H1 (cell line): ENCODE measurements at regions not wholly inside any gene's neighbourhood (a gene's known extent, or its start where the extent isn't known, plus 50 kb on each side); places are given as distances from the start of the nearest gene placed in this dataset.
A peak's percentile ranks its signal among the peaks of the same experiment; 100 is the strongest.

ENCODE experiments used
- CTCF ChIA-PET: fragments of 300-600 bp; sonication (Branson Sonifier 250); formaldehyde crosslinking; loops from one replicate; lab custom pipeline; 2021; ENCODE audit not compliant: partially characterized antibody; lab: Charles Lee
- POLR2A ChIA-PET: fragments of 300-600 bp; sonication (Branson Sonifier 250); formaldehyde crosslinking; loops from one replicate; lab custom pipeline; 2021; ENCODE audit warnings: inconsistent platforms; ENCODE audit not compliant: partially characterized antibody; lab: Charles Lee
- DNase-seq, 2 experiments: peaks; one replicate each; pipeline versions ENCODE4 v3.0.0 to v3.0.0-alpha.2; 2010 to 2022; ENCODE audit warnings: low spot score in 2 of 2, low read depth in 1 of 2, mixed read lengths in 1 of 2
- FAIRE-seq: peaks from 2 replicates; lab custom pipeline; 2011; peaks lifted over from hg19 to GRCh38; lab: Jason Lieb, UNC
- H2AFZ ChIP-seq: 2 replicates; pipeline ENCODE4 v1.8.1; 2012; ENCODE audit warnings: low read length, inconsistent platforms
- H2AK5ac ChIP-seq: 2 replicates; pipeline ENCODE4 v1.6.1; 2013; ENCODE audit warnings: low read depth, low read length
- H2BK120ac ChIP-seq: replicated peaks from 2 replicates; pipeline ENCODE3; 2013; ENCODE audit warnings: low read depth, low read length, inconsistent platforms
- H2BK12ac ChIP-seq: 2 replicates; pipeline ENCODE4 v1.6.1; 2013; ENCODE audit warnings: low read depth, low read length
- H2BK15ac ChIP-seq: 2 replicates; pipeline ENCODE4 v1.6.1; 2013; ENCODE audit warnings: low read length
- H2BK20ac ChIP-seq: 2 replicates; pipeline ENCODE4 v1.6.1; 2013; ENCODE audit warnings: low read length
- H2BK5ac ChIP-seq: 2 replicates; pipeline ENCODE4 v1.6.1; 2013; ENCODE audit warnings: low read depth, low read length
- H3K14ac ChIP-seq: 2 replicates; pipeline ENCODE4 v1.6.1; 2013; ENCODE audit warnings: inconsistent platforms; ENCODE audit not compliant: insufficient read length
- H3K18ac ChIP-seq: 2 replicates; pipeline ENCODE4 v1.6.1; 2013; ENCODE audit warnings: low read length; ENCODE audit errors: extremely low read depth
- H3K23ac ChIP-seq: 2 replicates; pipeline ENCODE4 v1.6.1; 2013; ENCODE audit warnings: inconsistent platforms; ENCODE audit not compliant: insufficient read length
- H3K23me2 ChIP-seq: 2 replicates; pipeline ENCODE4 v1.6.1; 2013; ENCODE audit warnings: low read depth, low read length
- H3K27ac ChIP-seq: 2 replicates; pipeline ENCODE4 v1.6.1; 2011; ENCODE audit warnings: low read depth, low read length, inconsistent platforms
- H3K27me3 ChIP-seq, 4 experiments: replicated peaks in 1 of 4; 1 replicate in 1 of 4; 2 replicates in 3 of 4; pipeline versions ENCODE4 v1.6.1 to v1.8.1; 2011 to 2013; ENCODE audit warnings: low read length in 3 of 4, mild to moderate bottlenecking in 3 of 4, inconsistent platforms in 2 of 4, mixed read lengths in 2 of 4, moderate library complexity in 1 of 4; ENCODE audit not compliant: control insufficient read depth in 3 of 4, insufficient read depth in 3 of 4; ENCODE audit errors: extremely low read depth in 1 of 4
- H3K36me3 ChIP-seq, 4 experiments: 2 replicates each; pipeline versions ENCODE4 v1.6.1 to v1.8.1; 2011 to 2013; ENCODE audit warnings: mild to moderate bottlenecking in 4 of 4, low read length in 3 of 4, moderate library complexity in 2 of 4, control low read depth in 1 of 4, inconsistent platforms in 1 of 4; ENCODE audit not compliant: insufficient read depth in 4 of 4, control insufficient read depth in 2 of 4
- H3K4ac ChIP-seq: replicated peaks from 2 replicates; pipeline ENCODE3; 2013; ENCODE audit warnings: low read length, low read depth, mixed read lengths, inconsistent platforms; ENCODE audit not compliant: insufficient read length
- H3K4me1 ChIP-seq, 4 experiments: replicated peaks in 1 of 4; 1 replicate in 1 of 4; 2 replicates in 3 of 4; pipeline versions ENCODE4 v1.6.1 to v1.8.1; 2011 to 2013; ENCODE audit warnings: low read length in 3 of 4, inconsistent platforms in 2 of 4, mixed read lengths in 1 of 4; ENCODE audit not compliant: insufficient read depth in 4 of 4, control insufficient read depth in 3 of 4
- H3K4me2 ChIP-seq, 2 experiments: 2 replicates each; pipeline versions ENCODE4 v1.6.1 to v1.8.1; 2011 to 2013; ENCODE audit warnings: low read depth in 2 of 2, low read length in 2 of 2, control low read depth in 1 of 2, inconsistent platforms in 1 of 2, mild to moderate bottlenecking in 1 of 2; ENCODE audit not compliant: insufficient read depth in 1 of 2
- H3K4me3 ChIP-seq, 4 experiments: fragments of 200-600, 300-600 bp in 1 of 4; sonication (generic), shearing (Covaris generic), sonication (Bioruptor Twin) in 1 of 4; 2 replicates each; pipeline versions ENCODE4 v1.5.1 to v1.8.1; 2011 to 2016; ENCODE audit warnings: low read length in 4 of 4, low read depth in 3 of 4, control low read depth in 2 of 4, inconsistent platforms in 2 of 4, mild to moderate bottlenecking in 2 of 4, mixed read lengths in 1 of 4, moderate library complexity in 1 of 4; ENCODE audit not compliant: insufficient read depth in 2 of 4; ENCODE audit errors: extremely low read depth in 1 of 4
- H3K56ac ChIP-seq: replicated peaks from 2 replicates; pipeline ENCODE3; 2013; ENCODE audit warnings: low read depth, mild to moderate bottlenecking, mixed read lengths, low read length, inconsistent platforms; ENCODE audit not compliant: insufficient read length
- H3K79me1 ChIP-seq: 2 replicates; pipeline ENCODE4 v1.6.1; 2013; ENCODE audit warnings: low read depth, low read length, control low read depth
- H3K79me2 ChIP-seq, 2 experiments: 2 replicates each; pipeline versions ENCODE4 v1.6.1 to v1.8.1; 2012 to 2013; ENCODE audit warnings: low read length in 2 of 2, mild to moderate bottlenecking in 2 of 2, inconsistent platforms in 1 of 2; ENCODE audit not compliant: insufficient read depth in 2 of 2, control insufficient read depth in 1 of 2
- H3K9ac ChIP-seq, 4 experiments: replicated peaks in 1 of 4; 1 replicate in 1 of 4; 2 replicates in 3 of 4; pipeline versions ENCODE4 v1.6.1 to v1.8.1; 2011 to 2013; ENCODE audit warnings: low read depth in 3 of 4, low read length in 3 of 4, control low read depth in 2 of 4, mild to moderate bottlenecking in 2 of 4, moderate library complexity in 2 of 4, inconsistent platforms in 1 of 4; ENCODE audit errors: extremely low read depth in 1 of 4
- H3K9me3 ChIP-seq, 2 experiments: 2 replicates each; pipeline versions ENCODE4 v1.6.1 to v1.8.1; 2012 to 2013; ENCODE audit warnings: mild to moderate bottlenecking in 2 of 2, moderate library complexity in 2 of 2, control low read depth in 1 of 2, inconsistent platforms in 1 of 2, low read depth in 1 of 2, low read length in 1 of 2, mixed read lengths in 1 of 2; ENCODE audit not compliant: insufficient read depth in 2 of 2
- H4K20me1 ChIP-seq, 2 experiments: replicated peaks in 1 of 2; 2 replicates each; pipeline versions ENCODE3 to v1.8.1; 2011 to 2013; ENCODE audit warnings: inconsistent platforms in 2 of 2, low read length in 2 of 2, mild to moderate bottlenecking in 1 of 2; ENCODE audit not compliant: insufficient read depth in 2 of 2, control insufficient read depth in 1 of 2
- H4K5ac ChIP-seq: 2 replicates; pipeline ENCODE4 v1.6.1; 2013; ENCODE audit warnings: low read length, low read depth, mixed read lengths, inconsistent platforms; ENCODE audit not compliant: insufficient read length
- H4K8ac ChIP-seq: 2 replicates; pipeline ENCODE4 v1.8.0; 2013; ENCODE audit warnings: mild to moderate bottlenecking, moderate library complexity, low read length, inconsistent platforms; ENCODE audit not compliant: insufficient read depth; ENCODE audit errors: extremely low read depth
- H4K91ac ChIP-seq: replicated peaks from 2 replicates; pipeline ENCODE3; 2013; ENCODE audit warnings: low read length, mixed read lengths, inconsistent platforms; ENCODE audit not compliant: insufficient read length
- BACH1 ChIP-seq: IDR thresholded peaks from 2 replicates; pipeline ENCODE4 v1.6.1; 2012; ENCODE audit warnings: low read length, improper control_type of control experiment
- CEBPB ChIP-seq: IDR thresholded peaks from 2 replicates; pipeline ENCODE4 v1.6.1; 2012; ENCODE audit warnings: low read depth, low read length
- CREB1 ChIP-seq: IDR thresholded peaks from 2 replicates; pipeline ENCODE4 v1.6.1; 2012; ENCODE audit warnings: inconsistent platforms
- CTBP2 ChIP-seq: IDR thresholded peaks from 2 replicates; pipeline ENCODE4 v1.7.0; 2011; ENCODE audit warnings: borderline replicate concordance, mild to moderate bottlenecking, moderate library complexity, mixed read lengths, low read length; ENCODE audit not compliant: insufficient read depth, insufficient read length
- GABPA ChIP-seq: IDR thresholded peaks from 2 replicates; pipeline ENCODE4 v1.6.1; 2011; ENCODE audit warnings: mild to moderate bottlenecking, low read length, moderate library complexity, borderline replicate concordance; ENCODE audit not compliant: insufficient read depth
- HDAC2 ChIP-seq, 2 experiments: fragments of 300-600 bp in 1 of 2; sonication (generic) in 1 of 2; IDR thresholded peaks; 2 replicates each; pipeline ENCODE4 v1.6.1; 2011 to 2012; ENCODE audit warnings: low read depth in 2 of 2, low read length in 2 of 2, mild to moderate bottlenecking in 2 of 2, moderate library complexity in 2 of 2, borderline replicate concordance in 1 of 2, inconsistent platforms in 1 of 2
- SIRT6 ChIP-seq: IDR thresholded peaks from one replicate; pipeline ENCODE4 v1.7.1; 2012; ENCODE audit warnings: low read length, inconsistent platforms
- SRF ChIP-seq: IDR thresholded peaks from 2 replicates; pipeline ENCODE4 v1.6.1; 2011; ENCODE audit warnings: mild to moderate bottlenecking, low read depth, low read length, moderate library complexity
- TAF1 ChIP-seq: IDR thresholded peaks from 2 replicates; pipeline ENCODE4 v1.6.1; 2011; ENCODE audit warnings: mild to moderate bottlenecking, low read depth, low read length
- WGBS, 2 experiments: shearing (Covaris generic) in 1 of 2; methylation state at CpG; one replicate each; pipeline versions ENCODE4 v1.1.6 to v1.1.7; 2013 to 2015; ENCODE audit warnings: low lambda C conversion rate in 2 of 2, mixed read lengths in 2 of 2, inconsistent platforms in 1 of 2, low coverage in 1 of 2, missing lambda C conversion rate in 1 of 2; ENCODE audit not compliant: insufficient replicate concordance in 2 of 2, insufficient coverage in 1 of 2, insufficient read length in 1 of 2; ENCODE audit errors: extremely low coverage in 1 of 2, missing lambda C conversion rate in 1 of 2; 5-methylcytosine and 5-hydroxymethylcytosine counted together

- no peaks in the 10 kb centered on the region for H3K9me3 ChIP-seq
- H3K9ac ChIP-seq: no peak overlapping the region
- DNase-seq: no peak
- no peak for FAIRE-seq
- POLR2A ChIA-PET: no interaction called here
- H3K14ac ChIP-seq: no peak overlapping the region
- no peak overlapping the region for H3K23ac ChIP-seq
- H3K4ac ChIP-seq: no peak overlapping the region
- no peak overlapping the region for H2BK12ac ChIP-seq
- H2BK120ac ChIP-seq: no peak overlapping the region
- no peak overlapping the region for H4K91ac ChIP-seq
- no peak overlapping the region for H2BK15ac ChIP-seq
- no peak overlapping the region for H3K18ac ChIP-seq
- no peak overlapping the region for H2AFZ ChIP-seq
- no peaks in the 10 kb centered on the region for H3K79me1 ChIP-seq
- no peaks in the 10 kb centered on the region for H3K79me2 ChIP-seq
- peaks cover 0 to 3% of the 10 kb centered on the region in 2 experiments for H4K20me1 ChIP-seq
- H2BK20ac ChIP-seq: no peak overlapping the region
- H3K56ac ChIP-seq: no peak overlapping the region
- no peak overlapping the region for H2AK5ac ChIP-seq
- TF ChIP-seq TAF1: no peak
- TF ChIP-seq SRF: no peak
- no peak for TF ChIP-seq CTBP2
- TF ChIP-seq SIRT6: no peak
- no peak for TF ChIP-seq HDAC2 (IDR thresholded peaks at IDR 0.05; ENCODE audit: borderline replicate concordance in 1 of 2, low read depth in 2 of 2, low read length in 2 of 2)
- no peak for TF ChIP-seq CREB1
- no peak for TF ChIP-seq GABPA
- TF ChIP-seq BACH1: no peak
- TF ChIP-seq CEBPB: no peak
- no peaks in the 10 kb centered on the region for H3K36me3 ChIP-seq
- H3K27ac ChIP-seq: no peak overlapping the region
- peaks cover 3 to 7% (median 4%) of the 10 kb centered on the region in 4 experiments; a peak in 6 of 7 replicates for H3K4me1 ChIP-seq
- CTCF ChIA-PET: interaction anchor here (1.1 kb wide), 1 partner anchor 9 kb away, joined by 3 read pairs; no protein-coding TSS in a partner anchor
- no peak overlapping the region for H3K4me2 ChIP-seq
- H3K4me3 ChIP-seq: no peak overlapping the region
- H3K27me3 ChIP-seq: no peaks in the 10 kb centered on the region
- WGBS, 2 experiments: 68% methylated on average over 3 of the region's 3 CpGs; no CpG with 5 or more reads in 1 of the 2 experiments
- no peak overlapping the region for H4K5ac ChIP-seq
- H4K8ac ChIP-seq: no peak overlapping the region
- H3K23me2 ChIP-seq: peaks cover 7% of the 10 kb centered on the region; the same call in 1 of the 2 replicates
- H2BK5ac ChIP-seq: peak overlapping the region; percentile 2; the same call in 1 of the 2 replicates
Measured at GRCh38 chr4:138868562-138868961, 147.0 kb upstream of the NOCT start.
